Glomerular visceral epithelial cell (primary cell): ENCODE measurements at regions not wholly inside any gene's neighbourhood (a gene's known extent, or its start where the extent isn't known, plus 50 kb on each side); places are given as distances from the start of the nearest gene placed in this dataset.

Experiments
- DNase-seq: peaks from one replicate; pipeline ENCODE4 v3.0.0-alpha.2; 2016; ENCODE audit errors: extremely low spot score

GRCh38 chr22:49213731-49214352 lies 613.8 kb downstream of the BRD1 start:
- DNase-seq, result no peak

- DNase-seq, result no peak
Measured at GRCh38 chr22:49212466-49212865, 615.2 kb downstream of the BRD1 start.

- no peak for DNase-seq
Measured at GRCh38 chr22:49212002-49212401, 615.7 kb downstream of the BRD1 start.

- no peak for DNase-seq
Measured at GRCh38 chr22:49211176-49211575, 616.5 kb downstream of the BRD1 start.

GRCh38 chr22:49210606-49211005 lies 617.1 kb downstream of the BRD1 start:
- DNase-seq, result no peak

- DNase-seq, result no peak
Measured at GRCh38 chr22:49209452-49210195, 618.0 kb downstream of the BRD1 start.

GRCh38 chr22:49208768-49209252 lies 618.9 kb downstream of the BRD1 start:
- no peak for DNase-seq

- no peak for DNase-seq
Measured at GRCh38 chr22:49208004-49208402, 619.7 kb downstream of the BRD1 start.

GRCh38 chr22:49207008-49208003 lies 620.4 kb downstream of the BRD1 start:
- no peak for DNase-seq

- DNase-seq, result no peak
Measured at GRCh38 chr22:49206281-49206680, 621.4 kb downstream of the BRD1 start.

GRCh38 chr22:49205483-49205800 lies 622.2 kb downstream of the BRD1 start:
- no peak for DNase-seq

GRCh38 chr22:49204599-49205482 lies 622.8 kb downstream of the BRD1 start:
- DNase-seq, result no peak

- no peak for DNase-seq
Measured at GRCh38 chr22:49203859-49204598, 623.6 kb downstream of the BRD1 start.

- no peak for DNase-seq
Measured at GRCh38 chr22:49203091-49203858, 624.4 kb downstream of the BRD1 start.

GRCh38 chr22:49202226-49202625 lies 625.4 kb downstream of the BRD1 start:
- DNase-seq, result no peak

- DNase-seq, result no peak
Measured at GRCh38 chr22:49201046-49201970, 626.4 kb downstream of the BRD1 start.

GRCh38 chr22:49199224-49199623 lies 628.4 kb downstream of the BRD1 start:
- no peak for DNase-seq

GRCh38 chr22:49198705-49199084 lies 629.0 kb downstream of the BRD1 start:
- no peak for DNase-seq
